Lower lobe of right lung (tissue), 2 donors: ENCODE measurements at regions not wholly inside any gene's neighbourhood (a gene's known extent, or its start where the extent isn't known, plus 50 kb on each side); places are given as distances from the start of the nearest gene placed in this dataset.

Experiments used
- ATAC-seq, 2 donors: fragments of 200-7000 bp; cut with Tn5 transposase; one replicate each; pipeline ENCODE4 v1.9.1; 2020 to 2022; ENCODE audit warnings: mild to moderate bottlenecking in 2 of 2, moderate library complexity in 2 of 2
- DNase-seq: peaks from one replicate; pipeline ENCODE4 v3.0.0-alpha.2; 2020
- H3K27ac ChIP-seq: fragments of 200-600 bp; one replicate; pipeline ENCODE4 v1.8.0; 2022
- H3K27me3 ChIP-seq: fragments of 200-600 bp; one replicate; pipeline ENCODE4 v1.8.0; 2022; ENCODE audit warnings: low read depth
- H3K36me3 ChIP-seq: fragments of 200-600 bp; one replicate; pipeline ENCODE4 v1.8.0; 2022; ENCODE audit warnings: mild to moderate bottlenecking
- H3K4me1 ChIP-seq: fragments of 200-600 bp; one replicate; pipeline ENCODE4 v1.8.0; 2022
- H3K4me3 ChIP-seq: fragments of 200-600 bp; one replicate; pipeline ENCODE4 v1.8.0; 2022; ENCODE audit warnings: mild to moderate bottlenecking
- H3K9me3 ChIP-seq: fragments of 200-600 bp; one replicate; pipeline ENCODE4 v1.8.0; 2022
- intact Hi-C: fragments of 100-400 bp; cut with DNase I; formaldehyde crosslinking; loops from one replicate; pipeline ENCODE4 v1.11.0; 2022
- TF ChIP-seq, protein P1 (sequence below): fragments of 200-600 bp; IDR thresholded peaks from one replicate; pipeline ENCODE4 v1.8.0; 2022; ENCODE audit warnings: antibody characterized with exemption, mild to moderate bottlenecking
- donor health status: DM: no; HTN: yes; CAD: no; lungs with severe emphysema.

DNA sequence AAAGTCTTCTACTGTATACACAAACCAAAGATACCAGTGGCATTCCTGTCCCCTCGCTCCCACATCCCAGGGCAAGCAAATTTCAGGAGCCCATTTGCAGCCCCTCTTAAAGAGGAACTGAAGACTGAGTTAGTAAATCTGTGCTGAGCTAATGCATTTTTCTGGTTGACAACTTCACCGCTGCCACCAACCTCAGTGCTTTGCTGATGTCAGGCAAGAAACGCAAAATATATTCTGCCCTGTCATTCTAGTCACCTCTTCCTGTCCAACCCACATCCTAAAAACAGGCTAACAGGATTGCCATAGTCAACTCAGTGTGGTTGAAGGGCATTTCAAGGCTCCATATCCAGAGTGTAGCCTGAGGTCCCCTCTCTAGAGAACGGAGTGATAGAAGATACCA lies 59.4 kb upstream of the FICD start:
- Histone ChIP-seq H3K36me3 (no peaks in the 10 kb centered on the region), H3K4me1 (peaks cover 7% of the 10 kb centered on the region), H3K27me3 (peaks cover under 1% of the 10 kb centered on the region), H3K27ac (no peak overlapping the region), H3K4me3 (no peak overlapping the region), H3K9me3 (no peaks in the 10 kb centered on the region)
- intact Hi-C loops: no loop called here
- no peak for ATAC-seq
- DNase-seq: no peak
- TF ChIP-seq, protein P1, sequence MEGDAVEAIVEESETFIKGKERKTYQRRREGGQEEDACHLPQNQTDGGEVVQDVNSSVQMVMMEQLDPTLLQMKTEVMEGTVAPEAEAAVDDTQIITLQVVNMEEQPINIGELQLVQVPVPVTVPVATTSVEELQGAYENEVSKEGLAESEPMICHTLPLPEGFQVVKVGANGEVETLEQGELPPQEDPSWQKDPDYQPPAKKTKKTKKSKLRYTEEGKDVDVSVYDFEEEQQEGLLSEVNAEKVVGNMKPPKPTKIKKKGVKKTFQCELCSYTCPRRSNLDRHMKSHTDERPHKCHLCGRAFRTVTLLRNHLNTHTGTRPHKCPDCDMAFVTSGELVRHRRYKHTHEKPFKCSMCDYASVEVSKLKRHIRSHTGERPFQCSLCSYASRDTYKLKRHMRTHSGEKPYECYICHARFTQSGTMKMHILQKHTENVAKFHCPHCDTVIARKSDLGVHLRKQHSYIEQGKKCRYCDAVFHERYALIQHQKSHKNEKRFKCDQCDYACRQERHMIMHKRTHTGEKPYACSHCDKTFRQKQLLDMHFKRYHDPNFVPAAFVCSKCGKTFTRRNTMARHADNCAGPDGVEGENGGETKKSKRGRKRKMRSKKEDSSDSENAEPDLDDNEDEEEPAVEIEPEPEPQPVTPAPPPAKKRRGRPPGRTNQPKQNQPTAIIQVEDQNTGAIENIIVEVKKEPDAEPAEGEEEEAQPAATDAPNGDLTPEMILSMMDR: no peak

DNA sequence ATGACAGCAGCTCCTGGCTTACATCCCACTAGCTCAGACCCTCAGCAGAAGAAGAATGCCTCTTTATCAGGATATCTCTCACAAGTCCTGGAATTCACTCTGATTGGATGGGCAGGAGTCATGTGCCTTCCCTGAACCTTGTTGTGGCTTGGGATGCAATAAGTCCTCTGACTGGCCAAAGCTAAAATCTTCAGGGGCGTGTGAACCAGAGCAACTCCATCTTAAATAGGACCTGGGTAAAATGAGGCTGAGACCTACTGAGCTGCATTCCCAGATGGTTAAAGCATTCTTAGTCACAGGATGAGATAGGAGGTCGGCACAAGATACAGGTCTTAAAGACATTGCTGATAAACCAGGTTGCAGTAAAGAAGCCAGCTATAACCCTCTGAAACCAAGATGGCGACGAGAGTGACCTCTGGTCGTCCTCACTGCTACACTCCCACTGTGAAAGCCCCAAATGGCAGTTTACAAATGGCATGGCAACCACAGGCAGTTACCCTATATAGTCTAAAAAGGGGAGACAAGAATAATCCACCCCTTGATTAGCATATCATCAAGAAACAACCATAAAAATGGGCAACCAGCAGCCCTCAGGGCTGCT lies 60.4 kb upstream of the FICD start:
- Histone ChIP-seq H3K4me3 (no peak overlapping the region), H3K4me1 (peaks cover 7% of the 10 kb centered on the region), H3K9me3 (no peaks in the 10 kb centered on the region), H3K36me3 (no peaks in the 10 kb centered on the region), H3K27ac (no peak overlapping the region), H3K27me3 (no peaks in the 10 kb centered on the region)
- no peak for ATAC-seq
- TF ChIP-seq, protein P1: no peak
- DNase-seq: no peak
- intact Hi-C loops: no loop called here

DNA sequence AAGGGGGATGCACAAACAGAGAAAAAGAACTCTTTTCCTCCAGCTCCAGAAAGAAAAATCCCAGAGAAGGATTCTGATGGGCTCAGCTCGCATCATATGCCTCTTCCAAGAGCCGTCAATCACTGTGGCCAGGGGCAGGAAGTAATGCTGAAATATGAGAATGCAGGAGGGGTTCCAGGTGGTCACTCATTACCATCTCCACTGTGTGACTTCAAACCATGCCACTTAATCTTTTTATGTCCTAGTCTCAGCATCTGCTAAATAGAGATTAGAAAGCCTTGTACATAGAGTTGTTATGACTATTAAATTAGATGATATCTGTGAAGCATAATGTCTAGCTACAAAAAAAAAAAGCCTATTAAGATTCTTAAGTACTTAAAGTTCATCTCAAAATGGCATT lies 65.6 kb upstream of the FICD start:
- DNase-seq (no peak), ATAC-seq (no peak)
- no peak overlapping the region for H3K4me3 ChIP-seq
- H3K27ac ChIP-seq: no peak overlapping the region
- H3K27me3 ChIP-seq: no peaks in the 10 kb centered on the region
- H3K36me3 ChIP-seq: no peaks in the 10 kb centered on the region
- H3K9me3 ChIP-seq: no peaks in the 10 kb centered on the region
- intact Hi-C loops: no loop called here
- peaks cover 5% of the 10 kb centered on the region for H3K4me1 ChIP-seq
- TF ChIP-seq, protein P1: no peak

DNA sequence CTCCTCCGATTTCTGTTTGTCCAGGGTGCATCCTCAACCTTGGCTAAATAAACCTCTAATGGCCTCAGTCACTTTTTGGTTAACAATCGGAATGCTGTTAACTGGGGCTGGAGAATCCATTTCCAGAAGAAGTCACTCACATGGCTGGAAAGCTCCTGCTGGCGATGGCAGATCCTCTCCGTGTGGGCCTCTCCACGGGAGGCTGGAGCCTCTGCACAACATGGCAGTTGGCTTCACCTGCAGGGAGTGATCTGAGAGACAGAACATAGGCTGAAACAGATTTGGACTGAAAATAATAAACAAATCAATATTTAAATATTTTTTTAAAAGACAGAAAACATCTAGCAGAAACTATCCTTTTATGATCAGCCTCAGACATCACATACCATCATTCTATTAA lies 66.8 kb upstream of the FICD start:
- no peak for DNase-seq
- TF ChIP-seq, protein P1: no peak
- Histone ChIP-seq H3K4me3 (no peak overlapping the region), H3K27ac (no peak overlapping the region), H3K4me1 (peaks cover 5% of the 10 kb centered on the region), H3K36me3 (no peaks in the 10 kb centered on the region), H3K27me3 (no peaks in the 10 kb centered on the region), H3K9me3 (no peaks in the 10 kb centered on the region)
- intact Hi-C loops: no loop called here
- ATAC-seq: no peak

DNA sequence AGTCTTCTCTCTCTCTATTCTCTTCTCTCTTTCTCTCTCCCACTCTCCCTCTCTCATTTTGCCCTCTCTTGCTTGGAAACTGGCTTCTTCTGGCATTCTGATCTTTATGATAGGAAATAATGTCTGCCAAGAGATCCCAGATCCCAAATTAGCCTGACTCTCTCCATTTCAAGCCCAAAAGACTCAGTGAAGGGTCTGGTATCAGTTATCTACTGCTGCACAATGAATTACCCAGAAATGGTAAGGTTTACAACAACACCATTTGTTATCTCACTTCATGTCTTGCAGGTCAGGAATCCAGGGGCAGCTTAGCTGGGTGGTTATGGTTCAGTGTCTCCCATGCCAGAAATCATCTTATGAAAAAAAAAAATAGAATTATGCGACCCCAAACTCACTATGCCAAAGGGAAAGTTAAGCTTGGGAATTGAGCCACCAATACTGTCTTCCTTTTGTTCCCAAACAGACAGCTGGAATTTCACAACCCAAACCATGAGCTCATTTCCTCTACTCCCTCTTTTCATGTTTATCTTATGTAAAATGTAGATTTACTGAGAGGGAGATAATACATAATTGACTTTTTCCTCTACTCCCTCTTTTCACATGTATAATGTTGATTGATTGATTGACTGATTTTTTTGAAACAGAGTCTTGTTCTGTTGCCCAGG lies 67.8 kb upstream of the FICD start:
- Histone ChIP-seq H3K27ac (peak overlapping the region; percentile 19), H3K4me3 (no peak overlapping the region), H3K36me3 (no peaks in the 10 kb centered on the region), H3K9me3 (no peaks in the 10 kb centered on the region), H3K27me3 (no peaks in the 10 kb centered on the region), H3K4me1 (peaks cover 8% of the 10 kb centered on the region)
- TF ChIP-seq, protein P1: no peak
- ATAC-seq: no peak
- intact Hi-C loops: no loop called here
- DNase-seq: no peak
